Spleen (tissue), 11 donors: ENCODE measurements at regions not wholly inside any gene's neighbourhood (a gene's known extent, or its start where the extent isn't known, plus 50 kb on each side); places are given as distances from the start of the nearest gene placed in this dataset.

Experiments used
- DNase-seq: peaks from one replicate; pipeline ENCODE4 v3.0.0-alpha.2; 2020
- H3K27ac ChIP-seq, 8 donors: fragments of 200-600 bp; sonication (generic) in 7 of 8; 1 replicate in 4 of 8; 2 replicates in 4 of 8; pipeline versions ENCODE4 v1.5.0 to v1.8.0; 2016 to 2021; ENCODE audit warnings: inconsistent platforms in 4 of 8, mild to moderate bottlenecking in 4 of 8, moderate library complexity in 1 of 8
- H3K27me3 ChIP-seq, 7 donors: fragments of 200-600 bp; sonication (generic) in 6 of 7; replicated peaks in 1 of 7; 1 replicate in 4 of 7; 2 replicates in 3 of 7; pipeline versions ENCODE4 v1.5.0 to v1.8.0; 2016 to 2021; ENCODE audit warnings: inconsistent platforms in 3 of 7, mild to moderate bottlenecking in 1 of 7
- H3K36me3 ChIP-seq, 6 donors: fragments of 200-600 bp; sonication (generic) in 5 of 6; 1 replicate in 4 of 6; 2 replicates in 2 of 6; pipeline versions ENCODE4 v1.5.0 to v1.8.0; 2016 to 2021; ENCODE audit warnings: inconsistent platforms in 2 of 6
- H3K4me1 ChIP-seq, 6 donors: fragments of 200-600 bp; sonication (generic) in 5 of 6; 1 replicate in 3 of 6; 2 replicates in 3 of 6; pipeline versions ENCODE4 v1.5.0 to v1.8.0; 2016 to 2021; ENCODE audit warnings: inconsistent platforms in 3 of 6
- H3K4me3 ChIP-seq, 8 donors: fragments of 200-600 bp; sonication (generic) in 7 of 8; 1 replicate in 4 of 8; 2 replicates in 4 of 8; pipeline versions ENCODE4 v1.5.0 to v1.8.0; 2016 to 2021; ENCODE audit warnings: inconsistent platforms in 4 of 8, mild to moderate bottlenecking in 4 of 8, moderate library complexity in 2 of 8
- H3K9me3 ChIP-seq, 8 donors: fragments of 200-600 bp; sonication (generic) in 7 of 8; 1 replicate in 4 of 8; 2 replicates in 4 of 8; pipeline versions ENCODE4 v1.5.0 to v1.8.0; 2016 to 2021; ENCODE audit warnings: inconsistent platforms in 4 of 8
- POLR2A ChIP-seq, 3 donors: fragments of 450-650 bp; IDR thresholded peaks; one replicate each; pipeline ENCODE4 v1.5.1; 2017; ENCODE audit warnings: antibody characterized with exemption in 3 of 3, mild to moderate bottlenecking in 1 of 3
- POLR2AphosphoS5 ChIP-seq, 3 donors: sonication (generic); formaldehyde crosslinking; IDR thresholded peaks; one replicate each; pipeline ENCODE4 v1.5.1; 2017; ENCODE audit warnings: antibody characterized with exemption in 3 of 3
- WGBS, 5 donors: extraction: QIAGEN DNeasy Blood & Tissue Kit in 3 of 5; methylation state at CpG; one replicate each; pipeline versions ENCODE4 v1.1.5 to v1.1.7; 2013 to 2018; 5-methylcytosine and 5-hydroxymethylcytosine counted together
- intact Hi-C: fragments of 100-400 bp; cut with DNase I; formaldehyde crosslinking; loops from one replicate; pipeline ENCODE4 v1.15.0; 2023; ENCODE audit warnings: low total_unique reads
- TF ChIP-seq, protein P1 (sequence below), 11 experiments: fragments of 200-600 bp in 7 of 11; fragments of 450-650 bp in 4 of 11; sonication (generic) in 4 of 11; IDR thresholded peaks in 8 of 11; conservative IDR thresholded peaks in 3 of 11; 1 replicate in 7 of 11; 2 replicates in 4 of 11; pipeline versions ENCODE4 v1.4.0 to v1.8.0; 2016 to 2021; ENCODE audit warnings: antibody characterized with exemption in 11 of 11, inconsistent platforms in 4 of 11, mild to moderate bottlenecking in 1 of 11
- donor health status: healthy with polysubstance abuse.
- donor health status: DM: no; HTN: no; CAD: no; lungs with moderate emphysema.
- donor health status: DM: no; HTN: no; CAD: no.
- donor health status: Bipolar disorder and iron deficiency.
- donor health status: healthy.
- donor health status: DM: no; HTN: no; CAD: no.
- donor health status: DM: yes; HTN: yes; CAD: no.

DNA sequence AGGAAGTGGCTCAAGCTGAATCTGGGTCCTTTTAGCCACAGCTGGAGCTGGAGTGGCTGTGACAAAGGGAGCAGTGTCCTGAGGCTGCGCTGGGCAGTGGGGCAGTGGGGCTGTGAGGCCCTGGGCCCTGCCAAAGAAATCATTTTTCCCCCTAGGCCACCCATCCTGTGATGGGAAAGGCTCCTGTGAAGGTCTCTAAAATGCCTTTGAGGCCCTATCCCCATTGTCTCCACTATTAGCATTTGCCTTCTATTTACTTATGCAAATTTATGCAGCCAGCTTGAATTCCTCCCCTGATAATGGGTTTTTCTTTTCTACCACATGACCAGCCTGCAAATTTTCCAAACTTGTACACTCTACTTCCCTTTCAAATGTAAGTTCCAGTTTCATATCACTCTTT is 539.2 kb downstream of the MEI4 start:
- Histone ChIP-seq H3K4me3 (no peak overlapping the region), H3K9me3 (peaks cover 0 to 27% (median 6%) of the 10 kb centered on the region in 8 donors), H3K27ac (no peak overlapping the region), H3K4me1 (no peaks in the 10 kb centered on the region), H3K36me3 (no peaks in the 10 kb centered on the region), H3K27me3 (no peaks in the 10 kb centered on the region)
- WGBS, 5 donors = 0 to 38% (median 27%) methylated on average over 1 of the region's 1 CpG
- intact Hi-C loops = no loop called here
- no peak for TF ChIP-seq POLR2AphosphoS5 (IDR thresholded peaks at IDR 0.05)
- TF ChIP-seq POLR2A (IDR thresholded peaks at IDR 0.05) = no peak
- TF ChIP-seq, protein P1, sequence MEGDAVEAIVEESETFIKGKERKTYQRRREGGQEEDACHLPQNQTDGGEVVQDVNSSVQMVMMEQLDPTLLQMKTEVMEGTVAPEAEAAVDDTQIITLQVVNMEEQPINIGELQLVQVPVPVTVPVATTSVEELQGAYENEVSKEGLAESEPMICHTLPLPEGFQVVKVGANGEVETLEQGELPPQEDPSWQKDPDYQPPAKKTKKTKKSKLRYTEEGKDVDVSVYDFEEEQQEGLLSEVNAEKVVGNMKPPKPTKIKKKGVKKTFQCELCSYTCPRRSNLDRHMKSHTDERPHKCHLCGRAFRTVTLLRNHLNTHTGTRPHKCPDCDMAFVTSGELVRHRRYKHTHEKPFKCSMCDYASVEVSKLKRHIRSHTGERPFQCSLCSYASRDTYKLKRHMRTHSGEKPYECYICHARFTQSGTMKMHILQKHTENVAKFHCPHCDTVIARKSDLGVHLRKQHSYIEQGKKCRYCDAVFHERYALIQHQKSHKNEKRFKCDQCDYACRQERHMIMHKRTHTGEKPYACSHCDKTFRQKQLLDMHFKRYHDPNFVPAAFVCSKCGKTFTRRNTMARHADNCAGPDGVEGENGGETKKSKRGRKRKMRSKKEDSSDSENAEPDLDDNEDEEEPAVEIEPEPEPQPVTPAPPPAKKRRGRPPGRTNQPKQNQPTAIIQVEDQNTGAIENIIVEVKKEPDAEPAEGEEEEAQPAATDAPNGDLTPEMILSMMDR (IDR thresholded peaks at IDR 0.05 in 8 of 11, conservative IDR thresholded peaks at IDR 0.05 in 3 of 11) = no peak
- no peak for DNase-seq

DNA sequence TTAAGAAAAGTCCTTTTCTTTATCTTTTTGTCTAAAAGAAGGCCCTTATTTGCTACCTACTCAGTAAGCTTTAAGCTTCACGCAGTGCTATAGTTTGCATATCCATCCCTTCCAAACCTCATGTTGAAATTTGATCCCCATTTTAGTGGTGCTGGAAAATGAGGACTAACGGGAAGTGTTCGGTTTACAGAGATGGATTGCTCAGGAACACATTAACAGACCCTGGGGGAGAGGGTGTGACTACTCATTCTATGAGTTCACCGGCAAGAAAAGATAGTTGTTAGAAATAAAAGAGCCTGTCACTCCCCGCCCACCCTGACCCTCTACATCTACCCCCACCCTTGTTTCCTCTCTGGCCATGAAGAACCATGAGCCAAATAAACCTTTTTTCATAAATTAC is 546.2 kb downstream of the MEI4 start:
- TF ChIP-seq, protein P1 (IDR thresholded peaks at IDR 0.05 in 8 of 11, conservative IDR thresholded peaks at IDR 0.05 in 3 of 11) = no peak
- no peak for TF ChIP-seq POLR2AphosphoS5 (IDR thresholded peaks at IDR 0.05)
- no peak for TF ChIP-seq POLR2A (IDR thresholded peaks at IDR 0.05)
- Histone ChIP-seq H3K4me1 (no peaks in the 10 kb centered on the region), H3K27ac (no peak overlapping the region), H3K27me3 (no peaks in the 10 kb centered on the region), H3K9me3 (no peaks in the 10 kb centered on the region), H3K4me3 (no peak overlapping the region), H3K36me3 (no peaks in the 10 kb centered on the region)
- no peak for DNase-seq
- 46 to 67% (median 58%) methylated on average over 5 of the region's 5 CpGs for WGBS, 5 donors
- intact Hi-C loops = no loop called here

DNA sequence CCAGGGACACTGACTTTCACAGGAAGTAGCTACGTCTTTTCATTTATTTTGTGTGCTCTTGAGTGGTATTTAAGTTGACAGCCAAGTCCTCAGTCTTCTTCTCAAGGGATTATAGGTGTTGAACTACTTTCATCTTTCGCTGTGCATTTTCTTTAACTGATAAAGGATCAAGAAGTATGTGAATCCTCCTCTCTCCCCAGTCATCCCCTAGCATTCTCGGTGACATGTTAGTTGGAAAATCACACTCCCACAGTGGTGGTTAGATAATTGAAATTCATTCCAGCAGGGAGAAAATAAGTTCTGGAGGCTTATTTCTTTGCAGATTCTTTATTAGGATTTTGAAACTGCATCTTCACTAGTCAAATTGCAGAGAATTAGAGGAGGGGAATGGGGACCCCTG is 569.4 kb downstream of the MEI4 start:
- DNase-seq = no peak

DNA sequence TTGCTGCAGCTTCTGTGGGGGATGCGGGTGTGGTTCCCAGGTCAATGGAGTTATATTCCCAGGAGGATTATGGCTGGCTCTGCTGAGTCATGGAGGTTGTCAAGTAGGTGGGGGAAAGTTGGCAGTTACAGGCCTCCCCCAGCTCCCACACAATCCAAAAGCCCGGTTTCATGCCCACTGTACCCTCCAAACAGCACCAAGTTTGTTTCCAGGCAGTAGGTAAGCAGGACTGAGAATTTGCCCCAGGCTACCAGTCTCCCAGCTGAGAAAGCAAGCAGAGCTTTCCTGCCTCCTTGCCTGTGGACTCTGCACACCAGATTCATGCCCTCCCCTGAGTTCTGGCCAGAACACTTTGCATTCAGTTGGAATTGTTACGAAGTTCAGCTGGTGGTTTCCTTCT is 578.2 kb downstream of the MEI4 start:
- TF ChIP-seq POLR2AphosphoS5 (IDR thresholded peaks at IDR 0.05) (no peak), POLR2A (IDR thresholded peaks at IDR 0.05) (no peak)
- TF ChIP-seq, protein P1 (IDR thresholded peaks at IDR 0.05 in 8 of 11, conservative IDR thresholded peaks at IDR 0.05 in 3 of 11) = no peak
- H3K4me3 ChIP-seq = no peak overlapping the region
- intact Hi-C loops = no loop called here
- whole genome bisulfite sequencing, 5 donors = 79 to 94% (median 83%) methylated on average over 3 of the region's 3 CpGs
- no peak for DNase-seq
- H3K27me3 ChIP-seq = no peaks in the 10 kb centered on the region
- H3K9me3 ChIP-seq = peaks cover 0 to 20% (median 7%) of the 10 kb centered on the region in 8 donors
- no peak overlapping the region for H3K27ac ChIP-seq
- no peaks in the 10 kb centered on the region for H3K4me1 ChIP-seq
- no peaks in the 10 kb centered on the region for H3K36me3 ChIP-seq

More for the DNA sequence above, 569.4 kb downstream of the MEI4 start:
- no peak overlapping the region for H3K4me3 ChIP-seq
- H3K27ac ChIP-seq = no peak overlapping the region
- no peaks in the 10 kb centered on the region for H3K27me3 ChIP-seq
- H3K4me1 ChIP-seq = no peaks in the 10 kb centered on the region
- TF ChIP-seq, protein P1 (IDR thresholded peaks at IDR 0.05 in 8 of 11, conservative IDR thresholded peaks at IDR 0.05 in 3 of 11) = no peak
- H3K36me3 ChIP-seq = no peaks in the 10 kb centered on the region
- 55 to 63% (median 58%) methylated on average over 3 of the region's 3 CpGs for WGBS, 5 donors
- no peaks in the 10 kb centered on the region for H3K9me3 ChIP-seq
- intact Hi-C loops = no loop called here
